B cell (primary cell): ENCODE measurements at regions not wholly inside any gene's neighbourhood (a gene's known extent, or its start where the extent isn't known, plus 50 kb on each side); places are given as distances from the start of the nearest gene placed in this dataset.

Experiments
- CTCF ChIP-seq: fragments of 200-600 bp; IDR thresholded peaks from one replicate; pipeline ENCODE4 v1.8.0; 2022; ENCODE audit warnings: antibody characterized with exemption, mild to moderate bottlenecking
- EZH2 ChIP-seq: IDR thresholded peaks from 2 replicates; pipeline ENCODE4 v1.6.1; 2012; ENCODE audit warnings: borderline replicate concordance, low read depth, mild to moderate bottlenecking, moderate library complexity, low read length; ENCODE audit not compliant: insufficient read depth, poor library complexity, severe bottlenecking

- TF ChIP-seq CTCF (no peak), EZH2 (no peak)
Measured at GRCh38 chr3:168995129-168995528, 668.4 kb downstream of the MECOM start.
